ENCODE measurements at regions not wholly inside any gene's neighbourhood (a gene's known extent, or its start where the extent isn't known, plus 50 kb on each side); places are given as distances from the start of the nearest gene placed in this dataset.
A peak's percentile ranks its signal among the peaks of the same experiment; 100 is the strongest.

DNA sequence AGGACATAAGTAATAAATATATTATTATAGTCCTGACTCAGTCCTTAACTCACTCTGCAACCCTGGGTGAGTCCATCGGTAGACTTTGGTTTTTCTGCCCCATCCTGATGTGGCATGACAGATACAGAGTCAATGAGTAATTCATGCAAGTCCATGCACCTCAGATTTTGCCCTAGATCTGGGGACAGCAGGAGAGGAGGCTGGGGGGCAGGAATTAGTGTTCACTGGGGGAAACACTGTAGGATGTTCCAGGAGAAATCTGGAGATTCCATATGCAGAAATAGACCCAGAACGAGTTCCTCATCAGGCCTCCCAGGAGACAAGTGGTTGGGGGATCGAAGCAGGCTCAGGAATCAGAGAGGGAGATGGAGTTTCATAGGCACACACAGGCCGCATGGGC is 150.8 kb downstream of the DICER1 start:
- Histone ChIP-seq H2BK15ac (ENCODE audit: low read length) (no peak overlapping the region), H3K27me3 (ENCODE audit: control insufficient read depth in 3 of 3, insufficient read depth in 3 of 3, low read depth in 1 of 3, low read length in 3 of 3) (peaks cover 0 to 57% (median 0%) of the 10 kb centered on the region in 3 experiments), H3K36me3 (replicated peaks in 1 of 2; ENCODE audit: control insufficient read depth in 2 of 2, insufficient read depth in 2 of 2, low read length in 2 of 2) (no peaks in the 10 kb centered on the region), H3K4ac (ENCODE audit: low read length) (no peak overlapping the region), H4K8ac (ENCODE audit: low read depth, low read length) (no peak overlapping the region), H3K14ac (ENCODE audit: low read length) (no peak overlapping the region), H3K79me1 (ENCODE audit: low read depth, low read length) (no peaks in the 10 kb centered on the region), H3K4me3 (ENCODE audit: low read length in 2 of 2) (no peak overlapping the region), H3K27ac (replicated peaks; ENCODE audit: low read length) (no peak overlapping the region), H2BK12ac (ENCODE audit: low read length) (no peak overlapping the region), H3K23ac (ENCODE audit: low read depth, low read length, poor library complexity) (no peak overlapping the region), H4K91ac (ENCODE audit: low read depth, low read length, poor library complexity) (no peak overlapping the region), H2AFZ (ENCODE audit: low read length) (no peak overlapping the region), H3K9ac (ENCODE audit: low read depth, low read length, poor library complexity) (no peak overlapping the region), H3K4me2 (ENCODE audit: insufficient read depth, low read length, poor library complexity, severe bottlenecking) (no peak overlapping the region), H3K18ac (ENCODE audit: low read length) (no peak overlapping the region), H3K4me1 (ENCODE audit: control insufficient read depth in 2 of 2, insufficient read depth in 1 of 2, low read depth in 1 of 2, low read length in 2 of 2) (peaks cover 0 to 4% of the 10 kb centered on the region in 2 donors), H2BK5ac (ENCODE audit: low read length) (no peak overlapping the region), H2AK5ac (ENCODE audit: low read depth, low read length) (no peak overlapping the region), H3K9me3 (replicated peaks in 1 of 2; ENCODE audit: control insufficient read depth in 2 of 2, insufficient read depth in 1 of 2, low read depth in 1 of 2, low read length in 2 of 2) (no peaks in the 10 kb centered on the region), H2BK120ac (ENCODE audit: low read depth, low read length) (no peak overlapping the region)
- no peak for DNase-seq (ENCODE audit: low spot score)
- WGBS, 2 donors (ENCODE audit: extremely low coverage in 2 of 2, insufficient read length in 2 of 2, insufficient replicate concordance in 1 of 2) = no CpG with 5 or more reads among the region's 4 CpGs

DNA sequence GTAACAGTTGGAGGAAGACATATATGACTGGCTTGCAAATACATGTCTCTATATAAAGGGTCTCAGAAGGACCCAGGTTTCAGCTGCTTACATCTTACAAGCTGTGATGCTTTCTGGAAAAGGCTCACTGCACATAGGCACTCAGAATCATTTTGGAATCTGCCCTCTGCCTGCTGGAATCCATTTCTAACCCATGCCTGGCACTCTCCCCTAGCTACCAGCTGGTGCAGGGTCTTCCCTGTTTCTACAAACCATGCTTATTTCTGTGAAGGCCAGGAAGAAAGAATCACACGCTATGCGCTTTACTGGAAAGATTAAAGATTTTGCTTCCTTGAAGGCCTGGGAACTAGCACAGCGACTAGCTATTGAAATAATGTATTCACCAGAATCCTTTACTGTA is 151.3 kb downstream of the DICER1 start:
- no peaks in the 10 kb centered on the region for H3K9me3 ChIP-seq (replicated peaks in 1 of 2; ENCODE audit: control insufficient read depth in 2 of 2, insufficient read depth in 1 of 2, low read depth in 1 of 2, low read length in 2 of 2)
- H3K79me1 ChIP-seq (ENCODE audit: low read depth, low read length) = no peaks in the 10 kb centered on the region
- no peak for DNase-seq (ENCODE audit: low spot score)
- no peak overlapping the region for H3K18ac ChIP-seq (ENCODE audit: low read length)
- no peak overlapping the region for H2BK5ac ChIP-seq (ENCODE audit: low read length)
- H2AK5ac ChIP-seq (ENCODE audit: low read depth, low read length) = no peak overlapping the region
- H3K27me3 ChIP-seq (ENCODE audit: control insufficient read depth in 3 of 3, insufficient read depth in 3 of 3, low read depth in 1 of 3, low read length in 3 of 3) = peaks cover 0 to 57% (median 0%) of the 10 kb centered on the region in 3 experiments
- no peak overlapping the region for H3K14ac ChIP-seq (ENCODE audit: low read length)
- peaks cover 0 to 4% of the 10 kb centered on the region in 2 donors for H3K4me1 ChIP-seq (ENCODE audit: control insufficient read depth in 2 of 2, insufficient read depth in 1 of 2, low read depth in 1 of 2, low read length in 2 of 2)
- H3K27ac ChIP-seq (replicated peaks; ENCODE audit: low read length) = no peak overlapping the region
- H2AFZ ChIP-seq (ENCODE audit: low read length) = no peak overlapping the region
- H3K23ac ChIP-seq (ENCODE audit: low read depth, low read length, poor library complexity) = no peak overlapping the region
- H2BK12ac ChIP-seq (ENCODE audit: low read length) = no peak overlapping the region
- no peak overlapping the region for H4K8ac ChIP-seq (ENCODE audit: low read depth, low read length)
- H2BK15ac ChIP-seq (ENCODE audit: low read length) = no peak overlapping the region
- H4K91ac ChIP-seq (ENCODE audit: low read depth, low read length, poor library complexity) = no peak overlapping the region
- no peak overlapping the region for H2BK120ac ChIP-seq (ENCODE audit: low read depth, low read length)
- WGBS, 2 donors (ENCODE audit: extremely low coverage in 2 of 2, insufficient read length in 2 of 2, insufficient replicate concordance in 1 of 2) = no CpG with 5 or more reads among the region's 3 CpGs
- H3K4me3 ChIP-seq (ENCODE audit: low read length in 2 of 2) = no peak overlapping the region
- H3K4me2 ChIP-seq (ENCODE audit: insufficient read depth, low read length, poor library complexity, severe bottlenecking) = no peak overlapping the region
- H3K36me3 ChIP-seq (replicated peaks in 1 of 2; ENCODE audit: control insufficient read depth in 2 of 2, insufficient read depth in 2 of 2, low read length in 2 of 2) = no peaks in the 10 kb centered on the region
- H3K4ac ChIP-seq (ENCODE audit: low read length) = no peak overlapping the region
- H3K9ac ChIP-seq (ENCODE audit: low read depth, low read length, poor library complexity) = no peak overlapping the region

GRCh38 chr14:95003099-95003960 is 154.0 kb downstream of the DICER1 start:
- no peak overlapping the region for H4K8ac ChIP-seq (ENCODE audit: low read depth, low read length)
- H3K18ac ChIP-seq (ENCODE audit: low read length) = no peak overlapping the region
- no peak overlapping the region for H2BK15ac ChIP-seq (ENCODE audit: low read length)
- no peak overlapping the region for H3K27ac ChIP-seq (replicated peaks; ENCODE audit: low read length)
- no peaks in the 10 kb centered on the region for H3K36me3 ChIP-seq (replicated peaks in 1 of 2; ENCODE audit: control insufficient read depth in 2 of 2, insufficient read depth in 2 of 2, low read length in 2 of 2)
- peaks cover 0 to 57% (median 0%) of the 10 kb centered on the region in 3 experiments for H3K27me3 ChIP-seq (ENCODE audit: control insufficient read depth in 3 of 3, insufficient read depth in 3 of 3, low read depth in 1 of 3, low read length in 3 of 3)
- DNase-seq (ENCODE audit: low spot score) = no peak
- H2BK12ac ChIP-seq (ENCODE audit: low read length) = no peak overlapping the region
- WGBS, 2 donors (ENCODE audit: extremely low coverage in 2 of 2, insufficient read length in 2 of 2, insufficient replicate concordance in 1 of 2) = 100% methylated on average over 1 of the region's 11 CpGs
- H2BK5ac ChIP-seq (ENCODE audit: low read length) = no peak overlapping the region
- no peak overlapping the region for H3K4me2 ChIP-seq (ENCODE audit: insufficient read depth, low read length, poor library complexity, severe bottlenecking)
- no peak overlapping the region for H3K23ac ChIP-seq (ENCODE audit: low read depth, low read length, poor library complexity)
- no peak overlapping the region for H3K9ac ChIP-seq (ENCODE audit: low read depth, low read length, poor library complexity)
- no peaks in the 10 kb centered on the region for H3K79me1 ChIP-seq (ENCODE audit: low read depth, low read length)
- no peak overlapping the region for H2BK120ac ChIP-seq (ENCODE audit: low read depth, low read length)
- no peaks in the 10 kb centered on the region for H3K9me3 ChIP-seq (replicated peaks in 1 of 2; ENCODE audit: control insufficient read depth in 2 of 2, insufficient read depth in 1 of 2, low read depth in 1 of 2, low read length in 2 of 2)
- no peak overlapping the region for H2AK5ac ChIP-seq (ENCODE audit: low read depth, low read length)
- H2AFZ ChIP-seq (ENCODE audit: low read length) = peak overlapping the region; percentile 22
- H3K14ac ChIP-seq (ENCODE audit: low read length) = no peak overlapping the region
- H4K91ac ChIP-seq (ENCODE audit: low read depth, low read length, poor library complexity) = no peak overlapping the region
- H3K4me3 ChIP-seq (ENCODE audit: low read length in 2 of 2) = no peak overlapping the region
- H3K4me1 ChIP-seq (ENCODE audit: control insufficient read depth in 2 of 2, insufficient read depth in 1 of 2, low read depth in 1 of 2, low read length in 2 of 2) = peaks cover 0 to 8% of the 10 kb centered on the region in 2 donors
- no peak overlapping the region for H3K4ac ChIP-seq (ENCODE audit: low read length)

DNA sequence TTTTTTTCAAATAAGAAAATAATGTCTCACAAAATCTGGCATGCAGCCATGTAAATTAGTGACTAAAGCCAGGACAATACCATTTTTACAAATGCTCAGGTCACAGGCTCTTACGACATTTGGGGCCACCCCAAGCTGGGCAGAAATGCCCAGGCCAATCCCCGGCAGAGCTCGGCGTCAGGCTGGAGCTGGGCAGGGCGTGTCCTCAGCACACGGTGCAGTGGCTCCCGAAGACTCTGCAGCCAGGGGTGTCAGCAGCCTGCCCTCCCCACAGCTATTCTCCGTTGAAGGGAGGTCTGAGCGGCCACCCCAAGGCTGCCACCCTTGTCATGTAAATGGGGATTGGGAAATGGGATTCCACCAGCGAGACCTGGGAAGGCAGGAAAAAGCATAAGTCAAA is 158.6 kb downstream of the DICER1 start:
- Histone ChIP-seq H2AFZ (ENCODE audit: low read length) (no peak overlapping the region), H3K18ac (ENCODE audit: low read length) (peak overlapping the region; percentile 31), H3K27me3 (ENCODE audit: control insufficient read depth in 3 of 3, insufficient read depth in 3 of 3, low read depth in 1 of 3, low read length in 3 of 3) (peaks cover 0 to 33% (median 0%) of the 10 kb centered on the region in 3 experiments), H3K4me1 (ENCODE audit: control insufficient read depth in 2 of 2, insufficient read depth in 1 of 2, low read depth in 1 of 2, low read length in 2 of 2) (peaks cover 0 to 8% of the 10 kb centered on the region in 2 donors), H2AK5ac (ENCODE audit: low read depth, low read length) (no peak overlapping the region), H3K4ac (ENCODE audit: low read length) (no peak overlapping the region), H4K8ac (ENCODE audit: low read depth, low read length) (no peak overlapping the region), H3K36me3 (replicated peaks in 1 of 2; ENCODE audit: control insufficient read depth in 2 of 2, insufficient read depth in 2 of 2, low read length in 2 of 2) (no peaks in the 10 kb centered on the region), H2BK5ac (ENCODE audit: low read length) (no peak overlapping the region), H2BK15ac (ENCODE audit: low read length) (no peak overlapping the region), H3K9me3 (replicated peaks in 1 of 2; ENCODE audit: control insufficient read depth in 2 of 2, insufficient read depth in 1 of 2, low read depth in 1 of 2, low read length in 2 of 2) (no peaks in the 10 kb centered on the region), H4K91ac (ENCODE audit: low read depth, low read length, poor library complexity) (no peak overlapping the region), H3K9ac (ENCODE audit: low read depth, low read length, poor library complexity) (no peak overlapping the region), H2BK12ac (ENCODE audit: low read length) (no peak overlapping the region), H3K27ac (replicated peaks; ENCODE audit: low read length) (no peak overlapping the region), H3K23ac (ENCODE audit: low read depth, low read length, poor library complexity) (no peak overlapping the region), H3K14ac (ENCODE audit: low read length) (no peak overlapping the region), H2BK120ac (ENCODE audit: low read depth, low read length) (no peak overlapping the region), H3K79me1 (ENCODE audit: low read depth, low read length) (no peaks in the 10 kb centered on the region), H3K4me3 (ENCODE audit: low read length in 2 of 2) (no peak overlapping the region), H3K4me2 (ENCODE audit: insufficient read depth, low read length, poor library complexity, severe bottlenecking) (no peak overlapping the region)
- no CpG with 5 or more reads among the region's 10 CpGs for WGBS, 2 donors (ENCODE audit: extremely low coverage in 2 of 2, insufficient read length in 2 of 2, insufficient replicate concordance in 1 of 2)
- DNase-seq (ENCODE audit: low spot score) = no peak

Data from neuronal stem cell (in vitro differentiated cells).